Activated CD8-positive, alpha-beta memory T cell treated with anti-CD3 and anti-CD28 coated beads for 24 hours (primary cell): ENCODE measurements at regions not wholly inside any gene's neighbourhood (a gene's known extent, or its start where the extent isn't known, plus 50 kb on each side); places are given as distances from the start of the nearest gene placed in this dataset.
"Not testable (repeated sequence)": the region's sequence is repeated elsewhere in the genome, so short reads cannot be mapped to it uniquely, and the experiment has no call there.

Experiments used
- DNase-seq: peaks from one replicate; pipeline ENCODE4 v3.0.0-alpha.2; 2020

GRCh38 chr2:95728878-95729596 is 137.2 kb downstream of the TRIM43 start:
- no peak for DNase-seq

GRCh38 chr2:95729597-95729955 is 137.8 kb downstream of the TRIM43 start:
- no peak for DNase-seq

GRCh38 chr2:95730813-95731212 is 139.0 kb downstream of the TRIM43 start:
- no peak for DNase-seq

- DNase-seq = no peak
Measured at GRCh38 chr2:95734976-95735890, 143.4 kb downstream of the TRIM43 start.

- DNase-seq = no peak
Measured at GRCh38 chr2:95738301-95738700, 146.5 kb downstream of the TRIM43 start.

GRCh38 chr2:95752126-95752525 is 160.3 kb downstream of the TRIM43 start:
- not testable (repeated sequence) for DNase-seq

- not testable (repeated sequence) for DNase-seq
Measured at GRCh38 chr2:95753812-95754211, 162.0 kb downstream of the TRIM43 start.

- DNase-seq = not testable (repeated sequence)
Measured at GRCh38 chr2:95754213-95754612, 162.4 kb downstream of the TRIM43 start.

GRCh38 chr2:95754819-95755563 is 163.2 kb downstream of the TRIM43 start:
- not testable (repeated sequence) for DNase-seq

GRCh38 chr2:95755956-95756669 is 164.3 kb downstream of the TRIM43 start:
- DNase-seq = not testable (repeated sequence)

GRCh38 chr2:95757988-95758387 is 166.2 kb downstream of the TRIM43 start:
- DNase-seq = no peak

GRCh38 chr2:95759481-95760246 is 167.9 kb downstream of the TRIM43 start:
- no peak for DNase-seq

GRCh38 chr2:95760806-95761525 is 169.2 kb downstream of the TRIM43 start:
- peak; percentile 46 for DNase-seq

GRCh38 chr2:95761556-95761955 is 169.8 kb downstream of the TRIM43 start:
- no peak for DNase-seq

- peak; percentile 26 for DNase-seq
Measured at GRCh38 chr2:95762023-95763021, 170.5 kb downstream of the TRIM43 start.

GRCh38 chr2:95763074-95763473 is 171.3 kb downstream of the TRIM43 start:
- DNase-seq = peak; percentile 11

GRCh38 chr2:95764966-95765365 is 173.2 kb downstream of the TRIM43 start:
- DNase-seq = peak; percentile 17

GRCh38 chr2:95765925-95766910 is 174.4 kb downstream of the TRIM43 start:
- DNase-seq = peak; percentile 17
